Activated CD8-positive, alpha-beta memory T cell treated with anti-CD3 and anti-CD28 coated beads for 24 hours (primary cell): ENCODE measurements at regions not wholly inside any gene's neighbourhood (a gene's known extent, or its start where the extent isn't known, plus 50 kb on each side); places are given as distances from the start of the nearest gene placed in this dataset.
"Not testable (repeated sequence)": the region's sequence is repeated elsewhere in the genome, so short reads cannot be mapped to it uniquely, and the experiment has no call there.

Experiments
- DNase-seq: peaks from one replicate; pipeline ENCODE4 v3.0.0-alpha.2; 2020

- no peak for DNase-seq
Observed at GRCh38 chr6:159397753-159398152, 228.6 kb downstream of the FNDC1 start.

- no peak for DNase-seq
Observed at GRCh38 chr6:159395609-159396008, 226.4 kb downstream of the FNDC1 start.

- DNase-seq, result not testable (repeated sequence)
Observed at GRCh38 chr6:159392695-159393094, 223.5 kb downstream of the FNDC1 start.

GRCh38 chr6:159390381-159390780, 221.2 kb downstream of the FNDC1 start:
- DNase-seq, result no peak

- no peak for DNase-seq
Observed at GRCh38 chr6:159389695-159390094, 220.5 kb downstream of the FNDC1 start.

GRCh38 chr6:159380114-159380513, 210.9 kb downstream of the FNDC1 start:
- no peak for DNase-seq

- DNase-seq, result no peak
Observed at GRCh38 chr6:159378411-159379328, 209.5 kb downstream of the FNDC1 start.

- DNase-seq, result no peak
Observed at GRCh38 chr6:159376516-159377158, 207.4 kb downstream of the FNDC1 start.

GRCh38 chr6:159375014-159375413, 205.8 kb downstream of the FNDC1 start:
- DNase-seq, result no peak

GRCh38 chr6:159373670-159374069, 204.5 kb downstream of the FNDC1 start:
- no peak for DNase-seq

GRCh38 chr6:159372333-159372732, 203.1 kb downstream of the FNDC1 start:
- no peak for DNase-seq

- DNase-seq, result no peak
Observed at GRCh38 chr6:159360306-159360705, 191.1 kb downstream of the FNDC1 start.

- no peak for DNase-seq
Observed at GRCh38 chr6:159359581-159360297, 190.5 kb downstream of the FNDC1 start.

- no peak for DNase-seq
Observed at GRCh38 chr6:159358562-159358961, 189.4 kb downstream of the FNDC1 start.

- no peak for DNase-seq
Observed at GRCh38 chr6:159357211-159357915, 188.2 kb downstream of the FNDC1 start.

- DNase-seq, result no peak
Observed at GRCh38 chr6:159353193-159353592, 184.0 kb downstream of the FNDC1 start.

- no peak for DNase-seq
Observed at GRCh38 chr6:159351707-159352106, 182.5 kb downstream of the FNDC1 start.

- no peak for DNase-seq
Observed at GRCh38 chr6:159349915-159350314, 180.7 kb downstream of the FNDC1 start.

GRCh38 chr6:159343709-159344108, 174.5 kb downstream of the FNDC1 start:
- no peak for DNase-seq

GRCh38 chr6:159342146-159342545, 172.9 kb downstream of the FNDC1 start:
- no peak for DNase-seq

GRCh38 chr6:159334068-159334467, 164.9 kb downstream of the FNDC1 start:
- DNase-seq, result no peak

- no peak for DNase-seq
Observed at GRCh38 chr6:159331451-159331850, 162.3 kb downstream of the FNDC1 start.

GRCh38 chr6:159329081-159329480, 159.9 kb downstream of the FNDC1 start:
- DNase-seq, result no peak
